ENCODE measurements at regions not wholly inside any gene's neighbourhood (a gene's known extent, or its start where the extent isn't known, plus 50 kb on each side); places are given as distances from the start of the nearest gene placed in this dataset.
A peak's percentile ranks its signal among the peaks of the same experiment; 100 is the strongest.
"Not testable (repeated sequence)": the region's sequence is repeated elsewhere in the genome, so short reads cannot be mapped to it uniquely, and the experiment has no call there.

- ATAC-seq (no peak), DNase-seq (no peak)
- no peaks in the 10 kb centered on the region for H3K4me1 ChIP-seq
- TF ChIP-seq, protein P1, sequence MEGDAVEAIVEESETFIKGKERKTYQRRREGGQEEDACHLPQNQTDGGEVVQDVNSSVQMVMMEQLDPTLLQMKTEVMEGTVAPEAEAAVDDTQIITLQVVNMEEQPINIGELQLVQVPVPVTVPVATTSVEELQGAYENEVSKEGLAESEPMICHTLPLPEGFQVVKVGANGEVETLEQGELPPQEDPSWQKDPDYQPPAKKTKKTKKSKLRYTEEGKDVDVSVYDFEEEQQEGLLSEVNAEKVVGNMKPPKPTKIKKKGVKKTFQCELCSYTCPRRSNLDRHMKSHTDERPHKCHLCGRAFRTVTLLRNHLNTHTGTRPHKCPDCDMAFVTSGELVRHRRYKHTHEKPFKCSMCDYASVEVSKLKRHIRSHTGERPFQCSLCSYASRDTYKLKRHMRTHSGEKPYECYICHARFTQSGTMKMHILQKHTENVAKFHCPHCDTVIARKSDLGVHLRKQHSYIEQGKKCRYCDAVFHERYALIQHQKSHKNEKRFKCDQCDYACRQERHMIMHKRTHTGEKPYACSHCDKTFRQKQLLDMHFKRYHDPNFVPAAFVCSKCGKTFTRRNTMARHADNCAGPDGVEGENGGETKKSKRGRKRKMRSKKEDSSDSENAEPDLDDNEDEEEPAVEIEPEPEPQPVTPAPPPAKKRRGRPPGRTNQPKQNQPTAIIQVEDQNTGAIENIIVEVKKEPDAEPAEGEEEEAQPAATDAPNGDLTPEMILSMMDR (IDR thresholded peaks at IDR 0.05) = no peak
- H3K36me3 ChIP-seq (ENCODE audit: insufficient read depth in 1 of 2, low read depth in 1 of 2) = no peaks in the 10 kb centered on the region
- peaks cover 27% of the 10 kb centered on the region for H3K9me3 ChIP-seq
- intact Hi-C loops (cut with DNase I) = no loop called here
- H3K27ac ChIP-seq = no peak overlapping the region
- no peaks in the 10 kb centered on the region for H3K27me3 ChIP-seq (ENCODE audit: insufficient read depth in 3 of 3, low read length in 2 of 3)
- 82 to 91% (median 88%) methylated on average over 2 of the region's 2 CpGs for WGBS, 3 donors
- H3K4me3 ChIP-seq = no peak overlapping the region
Observed at GRCh38 chr18:8529609-8530008, 79.6 kb upstream of the RAB12 start.

GRCh38 chr18:8531084-8531483, 78.2 kb upstream of the RAB12 start:
- ATAC-seq; H3K4me3 ChIP-seq; H3K27ac ChIP-seq; DNase-seq; H3K36me3 ChIP-seq (ENCODE audit: insufficient read depth in 1 of 2, low read depth in 1 of 2); H3K4me1 ChIP-seq; intact Hi-C loops (cut with DNase I); H3K27me3 ChIP-seq (ENCODE audit: insufficient read depth in 3 of 3, low read length in 2 of 3): not testable (repeated sequence)
- WGBS, 3 donors = 83 to 100% (median 86%) methylated on average over 2 of the region's 2 CpGs
- peaks cover 27% of the 10 kb centered on the region for H3K9me3 ChIP-seq

DNA sequence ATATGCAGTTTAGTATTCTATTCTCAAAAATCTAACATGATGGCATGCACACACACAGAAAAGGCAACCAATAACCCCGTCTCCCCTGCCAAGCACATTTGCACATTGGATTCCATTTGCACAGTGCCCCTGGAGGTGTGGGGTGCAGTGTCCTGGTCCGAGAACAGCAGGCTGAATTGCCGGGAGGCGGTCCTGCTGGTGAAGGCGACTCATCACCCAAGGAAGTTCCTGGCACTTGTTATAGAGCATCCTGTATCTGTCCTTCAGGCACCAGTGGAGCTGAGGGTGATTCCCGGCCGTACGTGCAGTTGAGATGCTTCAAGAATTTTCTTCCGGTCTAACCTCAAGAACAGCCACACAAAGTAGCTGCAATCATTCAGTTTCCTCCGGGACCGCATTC, 73.0 kb upstream of the RAB12 start:
- no peaks in the 10 kb centered on the region for H3K4me1 ChIP-seq
- H3K4me3 ChIP-seq = no peak overlapping the region
- 46 to 52% (median 52%) methylated on average over 11 of the region's 11 CpGs for WGBS, 3 donors
- no peak overlapping the region for H3K27ac ChIP-seq
- TF ChIP-seq, protein P1 (IDR thresholded peaks at IDR 0.05) = no peak
- DNase-seq (no peak), ATAC-seq (no peak)
- H3K27me3 ChIP-seq (ENCODE audit: insufficient read depth in 3 of 3, low read length in 2 of 3) = no peaks in the 10 kb centered on the region
- no peaks in the 10 kb centered on the region for H3K36me3 ChIP-seq (ENCODE audit: insufficient read depth in 1 of 2, low read depth in 1 of 2)
- H3K9me3 ChIP-seq = peaks cover 17% of the 10 kb centered on the region
- intact Hi-C loops (cut with DNase I) = no loop called here

DNA sequence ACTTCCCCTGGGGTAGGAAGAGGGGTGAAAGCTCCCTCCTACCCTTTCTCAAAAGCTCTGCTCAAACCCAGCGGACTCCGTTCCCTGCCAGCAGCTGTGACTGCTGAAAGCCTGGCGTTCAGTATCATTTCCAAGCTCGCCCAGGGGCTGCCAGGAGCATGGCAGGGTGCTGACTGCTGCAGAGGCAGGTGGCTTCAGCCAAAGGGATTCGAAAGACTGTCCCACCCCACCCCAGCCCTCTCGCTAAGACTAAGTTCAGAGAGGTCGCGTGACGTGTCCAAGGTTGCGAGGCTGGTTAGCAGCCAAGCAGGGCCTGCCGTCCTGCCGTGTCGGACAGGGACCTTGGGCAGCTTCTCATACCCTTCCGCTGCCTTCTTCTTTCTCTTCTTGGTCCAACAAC, 72.3 kb upstream of the RAB12 start:
- no peaks in the 10 kb centered on the region for H3K27me3 ChIP-seq (ENCODE audit: insufficient read depth in 3 of 3, low read length in 2 of 3)
- WGBS, 3 donors = 28 to 52% (median 38%) methylated on average over 14 of the region's 14 CpGs
- no peaks in the 10 kb centered on the region for H3K4me1 ChIP-seq
- DNase-seq (no peak), ATAC-seq (peak; percentile 47 to 67 (median 56))
- intact Hi-C loops (cut with DNase I) = no loop called here
- TF ChIP-seq, protein P1 (IDR thresholded peaks at IDR 0.05) = no peak
- no peaks in the 10 kb centered on the region for H3K36me3 ChIP-seq (ENCODE audit: insufficient read depth in 1 of 2, low read depth in 1 of 2)
- H3K9me3 ChIP-seq = peaks cover 10% of the 10 kb centered on the region
- no peak overlapping the region for H3K4me3 ChIP-seq
- no peak overlapping the region for H3K27ac ChIP-seq

DNA sequence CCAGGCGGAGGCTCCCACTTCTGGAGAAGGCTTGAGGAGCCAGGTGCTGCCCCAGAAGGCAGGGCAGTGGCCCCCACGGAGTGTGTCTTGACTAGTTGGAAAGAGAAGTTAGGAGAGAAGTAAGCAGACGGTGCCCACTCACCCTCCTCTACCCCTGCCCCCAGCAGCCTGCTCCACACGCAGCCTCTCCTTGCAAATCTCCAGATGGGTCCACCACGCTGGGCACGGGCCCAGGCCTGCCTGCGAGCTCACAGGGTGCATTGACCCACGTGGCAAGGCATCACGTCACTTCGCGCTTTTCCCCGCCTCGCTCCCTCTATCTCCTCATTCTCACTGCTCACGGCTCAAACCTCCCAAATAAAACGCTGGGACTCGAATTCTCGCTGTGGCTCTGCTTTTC, 71.8 kb upstream of the RAB12 start:
- H3K4me1 ChIP-seq = no peaks in the 10 kb centered on the region
- DNase-seq (no peak), ATAC-seq (peak in 1 of 4 donors; percentile 13)
- H3K4me3 ChIP-seq = no peak overlapping the region
- TF ChIP-seq, protein P1 (IDR thresholded peaks at IDR 0.05) = no peak
- intact Hi-C loops (cut with DNase I) = no loop called here
- no peaks in the 10 kb centered on the region for H3K36me3 ChIP-seq (ENCODE audit: insufficient read depth in 1 of 2, low read depth in 1 of 2)
- H3K27me3 ChIP-seq (ENCODE audit: insufficient read depth in 3 of 3, low read length in 2 of 3) = no peaks in the 10 kb centered on the region
- H3K27ac ChIP-seq = no peak overlapping the region
- peaks cover 7% of the 10 kb centered on the region for H3K9me3 ChIP-seq
- WGBS, 3 donors = 90 to 92% (median 91%) methylated on average over 17 of the region's 17 CpGs

Data from psoas muscle (tissue), 7 donors.